HG03457 (cell line): ENCODE measurements at regions not wholly inside any gene's neighbourhood (a gene's known extent, or its start where the extent isn't known, plus 50 kb on each side); places are given as distances from the start of the nearest gene placed in this dataset.

Experiments
- ATAC-seq: cut with Tn5 transposase; IDR thresholded peaks from one replicate; pipeline ENCODE4 v1.9.1; 2021; ENCODE audit warnings: moderate number of reproducible peaks; ENCODE audit not compliant: unreplicated experiment

DNA sequence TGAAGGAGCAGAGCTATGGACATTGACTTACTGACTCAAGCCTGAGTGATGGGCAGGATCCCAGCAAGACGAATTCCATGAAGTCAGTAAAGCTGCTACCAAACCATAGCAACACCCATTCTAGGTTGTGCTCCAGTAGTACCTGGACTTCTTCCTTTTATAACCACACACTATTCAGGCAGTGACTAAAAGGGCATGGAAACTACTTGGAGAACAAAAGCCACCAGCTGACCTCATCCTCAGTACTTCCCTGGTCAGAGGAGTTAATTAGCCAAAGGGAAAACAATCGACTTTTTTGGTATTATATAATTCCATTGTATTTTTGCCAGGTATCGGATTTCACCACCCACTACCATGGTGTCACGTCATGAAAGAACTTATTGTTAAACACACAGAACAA lies 237.1 kb downstream of the TTC32 start:
- ATAC-seq = no peak

DNA sequence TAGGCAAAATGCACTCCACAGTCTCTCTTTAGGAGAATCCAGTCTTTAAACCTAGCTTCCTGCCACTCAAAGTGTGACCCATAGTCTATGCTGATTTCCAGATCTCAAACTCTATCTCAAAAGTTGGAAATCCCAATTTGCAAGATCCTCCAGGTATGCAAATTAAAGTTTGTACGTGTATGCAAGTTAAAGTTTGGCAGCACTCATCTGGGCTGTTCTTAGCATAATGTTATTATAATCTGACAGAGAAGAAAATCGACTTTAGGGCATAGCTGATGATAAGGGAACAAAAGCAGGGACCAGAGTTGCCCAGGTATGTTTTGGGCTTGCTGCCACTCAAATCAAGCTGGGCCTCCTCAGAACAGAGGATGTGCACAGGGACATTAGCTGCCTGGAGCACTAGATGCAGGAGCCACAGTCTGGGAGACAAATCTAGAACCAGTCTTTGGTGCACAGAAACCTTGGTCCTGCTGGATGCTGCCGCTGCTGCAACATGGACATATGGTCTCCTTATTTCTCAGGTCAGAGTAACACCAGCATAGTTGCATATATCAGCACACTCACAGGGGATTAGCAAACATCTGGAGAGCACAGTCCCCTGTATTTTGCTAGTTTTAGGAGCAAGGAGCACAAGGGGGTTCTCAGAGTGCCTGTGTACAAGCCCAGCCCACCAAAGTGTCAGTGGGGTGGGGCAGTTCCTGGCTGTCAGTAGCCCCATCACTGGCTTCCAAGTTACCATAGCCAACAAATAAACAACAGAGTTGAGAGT lies 242.6 kb downstream of the TTC32 start:
- no peak for ATAC-seq

DNA sequence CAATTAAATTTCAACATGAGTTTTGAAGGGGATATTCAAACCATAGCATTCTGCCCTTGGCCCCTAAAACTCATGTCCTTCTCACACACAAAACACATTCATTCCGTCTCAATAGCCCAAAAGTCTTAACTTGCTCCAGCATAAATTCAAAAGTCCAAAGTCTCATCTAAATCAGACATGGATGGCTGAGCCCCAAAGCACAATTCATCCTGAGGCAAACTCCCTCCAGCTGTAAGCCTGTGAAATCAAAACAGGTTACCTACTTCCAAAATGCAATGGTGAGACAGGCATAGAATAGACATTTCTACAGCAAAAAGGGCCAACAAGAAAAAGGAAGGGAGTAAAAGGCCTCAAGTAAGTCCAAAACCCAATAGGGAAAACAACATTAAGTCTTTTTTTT lies 245.8 kb downstream of the TTC32 start:
- ATAC-seq = no peak

DNA sequence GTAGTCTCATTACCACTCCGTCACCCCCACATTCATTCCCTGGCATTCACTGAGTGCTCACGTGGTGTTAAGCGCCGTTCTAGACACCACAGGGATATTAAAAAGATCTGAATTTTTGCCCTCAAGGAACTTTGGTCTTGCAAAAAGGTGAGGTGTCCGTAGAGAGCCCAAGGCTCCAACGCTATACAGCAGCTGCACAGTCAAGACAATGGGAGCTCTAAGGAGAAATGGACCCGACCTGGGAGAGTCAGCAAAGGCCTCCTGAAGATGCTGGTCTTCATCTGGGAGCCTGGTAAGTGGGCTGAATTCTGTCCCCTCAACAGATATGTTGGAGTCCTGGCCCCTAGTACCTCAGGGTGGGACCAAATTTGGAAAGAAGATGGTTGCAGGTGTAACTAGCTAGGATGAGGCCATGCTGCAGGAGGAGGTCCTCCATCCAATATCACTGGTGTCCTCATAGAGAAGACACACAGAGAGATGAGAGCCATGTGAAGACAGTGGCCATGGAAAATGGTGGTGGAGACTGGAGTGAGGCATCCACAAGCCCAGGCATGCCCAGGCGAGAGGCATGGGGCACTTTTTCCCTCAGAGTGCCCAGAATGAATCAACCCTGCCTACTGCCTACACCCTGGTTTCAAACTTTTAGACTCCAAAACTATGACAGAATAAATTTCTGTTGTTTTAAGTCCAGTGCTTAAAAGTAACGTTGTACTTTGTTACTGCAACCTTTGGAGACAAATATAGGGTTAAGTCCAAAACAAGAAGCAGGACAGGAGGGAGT lies 247.3 kb downstream of the TTC32 start:
- ATAC-seq = no peak

DNA sequence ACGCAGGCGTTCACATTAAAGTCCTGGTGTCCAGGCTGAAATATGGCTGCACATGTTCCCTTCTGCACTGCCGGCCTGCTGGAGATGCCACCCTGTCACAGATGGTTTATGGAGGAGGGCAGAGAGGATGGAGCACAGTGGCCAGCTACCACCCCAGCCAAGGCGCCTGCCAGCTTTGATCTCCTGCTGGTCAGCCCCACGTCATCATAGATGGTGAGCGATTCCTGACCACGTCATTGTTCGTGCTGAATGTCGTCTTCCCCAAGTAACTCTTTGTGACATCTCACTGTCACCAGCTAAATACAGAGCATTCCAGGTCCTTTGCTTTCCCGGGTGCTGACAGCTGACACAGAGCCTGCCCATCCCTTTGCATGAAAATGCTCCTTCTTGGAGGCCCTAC lies 248.3 kb downstream of the TTC32 start:
- no peak for ATAC-seq

DNA sequence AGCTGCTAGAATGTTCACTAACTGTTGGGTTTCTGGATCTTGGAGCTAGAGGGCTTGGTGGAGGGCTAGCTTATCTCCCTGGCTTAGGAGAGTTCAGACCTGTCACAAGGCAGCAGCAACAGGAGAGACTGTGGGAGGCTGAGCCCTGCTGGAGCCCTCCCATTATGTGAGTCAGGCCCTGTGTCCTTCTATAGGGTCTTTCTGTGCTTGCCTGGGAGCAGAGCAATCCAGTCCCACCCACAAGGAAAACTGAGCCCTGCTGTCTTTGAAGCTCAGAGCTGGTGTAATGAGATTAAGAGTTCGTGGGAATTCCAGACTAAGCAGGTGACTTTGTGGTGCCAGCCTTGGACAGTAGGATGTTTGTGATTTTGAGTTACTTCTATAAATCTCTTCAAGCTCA lies 249.0 kb downstream of the TTC32 start:
- no peak for ATAC-seq

DNA sequence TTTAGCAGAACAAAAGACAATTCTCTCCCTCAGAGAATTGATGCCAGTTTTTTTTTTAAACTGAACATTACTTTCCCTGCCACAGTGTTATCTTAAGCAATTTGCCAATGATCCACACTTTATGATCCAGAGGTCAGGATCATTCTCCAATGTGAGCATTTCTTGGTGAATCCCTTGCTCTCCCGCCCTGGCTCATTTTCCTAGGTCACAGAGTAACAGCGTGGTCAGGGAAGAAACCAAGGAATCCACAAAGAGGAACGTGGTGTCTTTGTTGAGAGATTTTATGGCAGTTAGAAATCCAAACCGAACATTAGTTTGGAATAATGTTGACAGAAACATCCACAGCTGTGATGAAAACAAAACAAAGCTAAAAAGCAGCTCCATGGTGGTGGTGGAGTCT lies 250.3 kb downstream of the TTC32 start:
- ATAC-seq = no peak

DNA sequence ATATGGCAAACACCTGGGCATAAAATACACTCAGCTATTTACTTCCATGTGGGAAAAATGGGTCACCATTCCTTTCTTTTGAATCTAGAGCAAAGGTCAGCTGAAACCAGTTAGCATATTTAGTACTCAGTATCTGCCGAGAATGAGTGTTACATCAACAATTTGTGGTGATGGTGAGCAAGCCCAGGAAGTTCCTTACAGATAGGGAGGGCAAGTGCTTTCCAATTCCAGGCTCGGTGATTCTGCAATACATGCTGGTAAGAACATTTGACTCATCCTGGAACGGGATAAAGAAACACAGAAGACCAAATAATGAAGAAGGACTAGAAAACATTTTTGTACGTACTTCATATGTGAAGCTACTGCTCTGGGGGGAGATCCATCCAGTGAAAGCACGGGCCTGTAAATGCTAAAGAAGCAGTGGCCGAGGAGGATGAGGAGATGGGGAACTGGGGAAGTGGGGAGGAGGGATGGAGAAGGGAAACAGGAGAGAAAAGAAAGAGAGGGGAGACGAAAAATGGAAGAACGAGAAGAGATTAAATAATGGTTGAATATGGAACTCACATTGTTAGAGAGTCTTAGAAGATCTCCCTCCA lies 251.9 kb downstream of the TTC32 start:
- no peak for ATAC-seq

DNA sequence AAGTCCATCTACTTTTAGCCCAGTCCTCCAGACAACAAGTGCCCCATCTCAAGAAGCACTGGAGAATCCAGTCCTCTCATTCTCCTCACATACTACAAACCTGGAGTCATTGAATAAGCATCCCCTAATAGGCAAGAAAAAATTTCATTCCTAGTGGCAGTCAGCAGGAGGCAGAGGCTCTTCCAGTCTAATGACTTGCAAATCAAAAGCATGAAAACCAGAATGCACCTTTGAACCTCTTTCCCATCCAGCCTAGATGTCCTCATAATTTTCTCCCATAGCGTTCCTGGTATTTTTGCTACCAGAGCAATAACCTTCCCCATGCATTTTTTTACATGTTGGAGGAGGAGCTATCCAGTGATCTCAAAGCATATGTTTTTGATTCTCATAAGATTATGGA lies 252.6 kb downstream of the TTC32 start:
- ATAC-seq = no peak

DNA sequence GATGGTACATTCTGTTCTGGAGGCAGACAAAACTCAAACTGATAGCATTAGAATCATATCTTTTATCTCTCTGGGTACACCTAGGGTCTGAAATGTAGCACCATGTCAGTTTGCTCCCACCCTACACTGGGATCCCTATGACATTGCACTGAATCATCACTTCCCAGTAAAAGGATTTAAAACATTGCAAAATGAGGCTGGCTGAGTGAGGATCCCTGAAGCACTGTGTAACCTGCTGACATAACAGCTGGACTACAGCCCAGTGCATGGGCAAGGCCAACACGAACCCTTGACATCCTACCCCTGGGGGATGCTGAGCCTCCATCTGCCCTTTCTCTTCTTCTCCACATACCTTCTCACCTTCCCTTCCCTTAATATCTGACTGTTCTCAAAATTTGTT lies 253.2 kb downstream of the TTC32 start:
- ATAC-seq = no peak

DNA sequence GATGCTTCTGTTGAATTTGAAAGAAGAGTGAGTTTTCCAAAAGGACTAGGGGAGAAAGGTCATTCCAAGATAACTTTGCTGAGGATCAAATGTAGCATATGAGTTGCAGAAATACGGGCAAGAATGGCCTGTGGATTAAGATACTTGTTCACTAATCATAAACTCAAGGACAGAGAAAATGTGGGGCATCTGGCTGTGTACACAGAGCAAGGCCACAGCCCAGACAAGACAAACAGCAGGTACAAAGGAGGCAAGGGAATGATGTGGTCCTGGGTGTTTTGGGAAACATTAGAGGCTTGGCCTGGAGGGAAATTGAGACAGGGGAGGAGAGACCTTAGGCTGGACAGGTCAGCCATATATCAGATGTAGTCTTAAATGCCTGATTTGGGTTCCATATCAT lies 254.8 kb downstream of the TTC32 start:
- ATAC-seq = no peak

DNA sequence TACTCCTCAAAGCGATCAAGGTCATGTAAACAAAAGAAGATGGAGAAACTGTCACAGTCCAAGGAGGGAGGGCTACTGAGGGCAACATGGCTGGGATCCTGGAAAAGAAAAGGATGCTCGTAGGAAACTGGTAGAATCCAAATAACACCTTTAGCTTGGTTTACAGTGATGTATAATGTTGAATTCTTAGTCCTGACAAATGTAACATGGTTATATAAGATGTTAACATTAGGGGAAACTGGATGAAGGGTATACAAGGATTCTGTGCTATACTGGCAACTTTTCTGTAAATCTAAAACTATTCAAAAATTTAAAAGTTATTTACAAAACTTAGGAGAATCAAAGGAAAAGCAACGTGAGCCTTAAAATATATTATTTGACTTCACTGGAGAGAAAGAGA lies 257.0 kb downstream of the TTC32 start:
- ATAC-seq = no peak

DNA sequence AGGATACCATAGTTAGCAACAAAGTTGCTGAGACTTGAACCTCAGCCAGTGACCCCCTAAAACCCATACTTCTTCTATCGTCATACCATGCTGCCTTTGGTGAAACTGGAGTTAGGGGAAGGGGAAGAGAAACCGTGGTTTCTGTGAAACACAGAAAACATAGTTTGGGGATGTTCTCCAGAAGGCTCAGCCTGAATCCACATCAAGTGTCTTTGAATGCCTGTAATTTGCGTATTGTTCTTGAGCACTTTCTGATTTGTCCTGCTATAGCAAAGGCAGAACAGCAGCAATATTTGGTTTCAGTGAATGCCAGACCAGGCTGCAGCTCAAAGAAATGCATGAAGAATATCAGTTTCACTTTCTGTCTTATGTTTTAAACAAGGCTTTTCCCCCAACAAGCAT lies 258.7 kb downstream of the TTC32 start:
- ATAC-seq = peak; percentile 57

DNA sequence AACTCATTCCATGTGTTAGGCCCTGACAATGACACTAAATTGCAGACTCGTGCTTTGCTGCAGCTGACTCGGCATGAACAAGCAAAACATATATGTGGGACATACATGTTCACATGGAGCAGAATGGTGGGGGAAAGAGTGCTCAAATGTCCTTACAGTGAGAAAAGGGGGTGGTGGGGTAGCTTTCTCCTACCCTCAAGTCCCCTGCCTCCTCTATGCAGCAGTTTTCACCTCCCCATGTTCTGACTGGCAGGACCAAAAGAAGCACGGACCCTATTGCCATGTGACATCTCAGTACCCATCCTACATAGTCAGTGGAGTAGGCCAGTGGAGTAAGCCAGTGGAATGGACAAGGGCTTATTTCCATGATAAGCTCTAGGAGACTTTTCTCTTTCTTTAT lies 259.3 kb downstream of the TTC32 start:
- ATAC-seq = no peak

DNA sequence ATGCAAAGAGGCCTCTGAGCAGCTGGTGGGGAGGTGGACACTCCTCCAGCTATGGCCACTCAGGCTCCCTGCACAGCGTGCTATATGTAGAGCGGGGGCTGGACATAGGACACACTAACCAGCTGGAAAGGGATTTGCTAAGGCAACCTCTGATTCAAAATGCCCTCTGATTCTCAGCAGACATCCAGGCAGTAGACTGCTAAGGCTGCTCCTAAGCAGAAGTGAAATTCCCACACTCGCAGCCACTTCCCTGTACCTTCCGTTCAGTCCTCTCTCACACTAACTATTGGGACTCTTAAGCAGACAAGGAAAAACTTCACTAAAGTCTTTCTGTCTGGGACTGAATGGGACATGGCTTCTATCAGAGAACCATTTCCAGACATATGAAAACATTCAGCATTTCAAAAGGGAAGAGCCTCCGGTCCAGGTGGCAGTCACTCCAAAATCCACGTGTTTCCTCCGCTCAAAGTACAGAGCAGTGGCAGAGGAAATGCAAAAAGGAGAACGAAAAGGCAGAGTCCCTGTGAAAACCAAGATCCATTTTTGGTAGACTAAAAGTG lies 265.8 kb downstream of the TTC32 start:
- no peak for ATAC-seq

DNA sequence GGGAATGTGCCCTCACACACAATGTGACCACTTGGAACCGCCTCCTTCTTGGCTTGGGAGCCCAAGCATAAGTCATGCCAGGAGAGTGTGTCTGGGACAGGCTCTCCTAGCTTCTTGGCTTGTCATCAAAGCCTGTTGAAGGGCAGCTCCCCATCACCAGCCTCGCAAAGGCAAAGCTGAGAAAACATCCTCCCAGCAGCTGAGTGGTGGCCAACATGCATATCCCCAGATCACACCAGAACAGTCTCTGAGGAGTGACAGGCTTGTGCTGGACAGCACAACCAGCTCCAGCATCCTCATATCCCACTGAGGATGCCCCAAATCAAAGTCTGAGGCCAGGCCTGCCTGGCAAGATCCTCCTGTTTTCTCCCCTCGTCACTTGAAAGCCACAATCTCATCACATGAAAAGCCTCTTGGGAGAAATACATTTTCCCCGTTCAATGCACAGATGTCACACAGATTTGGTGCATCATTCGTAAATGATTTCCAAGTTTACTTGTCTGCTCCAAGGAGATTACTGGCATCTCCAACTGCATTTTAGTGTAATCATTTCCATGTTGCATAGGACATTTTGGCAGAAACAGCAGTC lies 269.3 kb downstream of the TTC32 start:
- ATAC-seq = no peak

DNA sequence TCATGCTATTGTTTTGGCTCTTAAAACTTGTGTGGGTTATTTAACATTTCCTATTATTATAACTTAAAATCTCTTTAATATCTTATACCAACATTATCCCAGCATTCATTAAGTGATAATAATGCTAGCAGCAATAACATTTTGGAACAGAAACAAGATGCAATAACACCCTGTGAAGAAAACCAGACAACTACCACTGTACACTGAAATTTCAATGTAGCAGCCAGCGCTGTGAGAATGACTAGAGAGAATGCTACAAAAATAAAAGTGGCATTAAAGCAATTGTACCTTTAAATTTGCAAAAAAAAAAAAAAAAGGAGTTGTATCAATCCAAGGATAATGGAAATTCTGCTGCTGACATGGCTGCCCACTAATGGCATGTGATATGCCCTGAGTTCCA lies 269.9 kb downstream of the TTC32 start:
- no peak for ATAC-seq

DNA sequence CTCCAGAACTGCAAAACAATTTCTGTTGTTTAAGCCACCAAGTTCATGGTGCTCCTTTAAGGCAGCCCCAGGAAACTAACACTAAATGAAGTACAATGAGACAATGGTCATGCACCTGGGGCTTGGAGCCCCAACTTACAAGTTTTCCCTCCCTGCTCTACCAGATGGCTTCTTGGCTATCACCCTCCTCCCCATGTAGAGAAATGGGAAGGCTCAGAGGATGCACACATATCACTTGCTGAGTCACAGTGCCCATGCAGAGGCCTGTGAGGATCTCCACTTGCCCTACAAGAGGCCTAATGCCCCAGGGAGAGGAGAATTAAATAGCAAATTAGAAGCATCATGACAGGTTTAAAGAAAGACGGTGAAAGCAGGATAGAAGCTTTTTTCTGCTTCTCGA lies 270.9 kb downstream of the TTC32 start:
- ATAC-seq = no peak

DNA sequence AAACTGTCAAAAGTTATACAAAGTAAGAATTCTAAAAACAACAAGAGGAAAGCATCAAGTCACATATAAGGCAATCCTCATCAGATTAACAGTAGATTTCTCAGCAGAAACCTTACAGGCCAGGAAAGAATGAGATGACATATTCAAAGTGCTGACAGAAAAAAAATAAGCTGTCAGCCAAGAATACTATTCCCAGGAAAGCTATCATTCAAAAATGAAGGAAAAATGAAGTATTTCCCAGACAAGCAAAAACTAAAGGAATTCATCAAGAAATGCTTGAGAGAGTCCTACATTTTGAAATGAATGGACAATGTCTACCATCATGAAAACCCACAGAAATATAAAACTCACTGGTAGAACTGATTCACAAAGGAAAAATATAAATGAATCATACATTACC lies 268.9 kb upstream of the OSR1 start:
- ATAC-seq = no peak

DNA sequence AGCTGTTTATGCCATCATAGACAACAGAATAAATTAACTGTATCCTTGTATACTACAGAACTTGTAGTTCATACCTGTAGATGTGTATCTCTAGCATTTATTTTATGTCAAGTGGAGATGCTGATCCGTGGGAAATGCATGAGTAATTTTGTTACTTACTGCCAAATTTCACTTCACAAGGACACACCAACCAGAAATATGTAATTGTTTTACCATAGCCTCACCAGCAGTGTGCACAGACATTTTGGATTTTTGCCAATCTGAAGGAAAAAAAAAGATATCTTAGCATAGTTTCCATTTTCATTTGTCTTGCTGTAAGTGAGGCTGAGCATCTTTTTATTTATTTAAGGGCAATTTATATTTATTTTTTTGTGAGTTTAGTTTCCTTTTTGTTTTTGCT lies 265.1 kb upstream of the OSR1 start:
- ATAC-seq = no peak

DNA sequence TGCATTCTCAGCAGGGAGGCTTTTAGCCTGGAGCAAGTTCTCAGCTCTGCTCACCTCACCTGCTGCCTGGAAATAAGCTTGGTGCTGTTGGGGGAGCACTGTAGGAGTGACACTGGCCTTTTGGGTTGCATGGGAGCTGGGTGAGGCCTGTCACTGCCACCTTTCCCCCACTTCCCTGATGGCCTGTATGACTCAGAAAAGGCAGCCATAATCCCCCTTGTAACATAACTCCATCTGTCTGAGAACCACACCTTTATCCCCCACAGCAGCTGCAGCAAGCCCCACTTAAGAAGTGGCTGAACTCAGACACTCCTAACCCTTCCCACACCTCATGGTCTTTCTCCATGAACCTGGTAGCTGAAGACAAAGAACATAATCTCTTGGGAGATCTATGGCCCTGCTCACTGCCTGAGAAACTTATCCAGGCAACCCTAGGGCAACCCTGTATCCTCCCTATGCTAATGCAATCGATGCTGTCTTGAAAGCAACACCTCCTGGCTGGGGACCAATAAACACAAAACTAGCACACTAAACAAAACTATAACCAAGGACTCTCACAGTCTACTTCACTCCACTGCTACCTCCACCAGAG lies 258.9 kb upstream of the OSR1 start:
- no peak for ATAC-seq
